SW480 (cell line): ENCODE measurements at regions not wholly inside any gene's neighbourhood (a gene's known extent, or its start where the extent isn't known, plus 50 kb on each side); places are given as distances from the start of the nearest gene placed in this dataset.
A peak's percentile ranks its signal among the peaks of the same experiment; 100 is the strongest.
"Not testable (repeated sequence)": the region's sequence is repeated elsewhere in the genome, so short reads cannot be mapped to it uniquely, and the experiment has no call there.

Experiments
- DNase-seq: peaks from one replicate; pipeline ENCODE4 v3.0.0-alpha.2; 2016; ENCODE audit warnings: low spot score

- DNase-seq = not testable (repeated sequence)
Observed at GRCh38 chr2:111533557-111534247, 350.3 kb downstream of the ANAPC1 start.

DNA sequence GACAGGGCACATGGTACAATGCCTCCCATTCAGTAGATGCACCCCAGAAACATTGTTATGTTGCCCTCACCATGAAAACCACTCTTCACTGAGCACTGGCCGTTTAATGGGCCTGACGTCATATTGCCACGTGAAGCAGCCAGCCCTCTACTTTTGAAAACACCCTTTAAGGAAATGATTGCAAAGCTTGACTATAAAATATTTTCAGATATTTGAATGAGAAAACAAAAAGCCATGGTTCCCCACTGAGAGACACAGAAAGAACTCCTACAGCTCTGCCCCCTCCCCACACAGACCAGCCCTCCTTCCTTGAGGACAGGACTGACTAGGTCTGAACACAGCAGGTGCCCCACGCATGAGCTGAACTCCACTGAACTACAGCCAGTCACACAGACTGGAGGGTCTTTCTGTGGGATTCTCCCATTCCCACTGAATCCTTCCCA lies 349.1 kb downstream of the ANAPC1 start:
- DNase-seq = peak; percentile 26

DNA sequence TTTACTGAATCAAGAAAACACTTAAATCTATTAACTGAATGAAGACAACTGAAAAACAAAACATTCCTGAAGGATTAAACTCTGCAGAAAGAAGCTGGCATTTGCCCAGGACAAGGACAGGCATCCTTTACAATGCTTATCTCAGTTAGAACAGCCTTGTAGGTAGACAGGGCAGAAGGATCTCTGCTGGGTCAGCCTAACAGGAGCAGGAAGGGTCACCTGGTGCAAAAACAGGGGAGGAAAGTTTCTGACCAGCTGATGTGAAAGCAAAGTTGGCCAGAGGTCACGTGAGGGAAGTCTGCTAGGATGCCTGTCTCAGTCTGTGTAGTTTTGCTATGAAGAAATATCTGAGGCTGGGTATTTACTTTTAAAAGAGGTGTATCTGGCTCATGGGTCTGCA lies 348.6 kb downstream of the ANAPC1 start:
- no peak for DNase-seq

DNA sequence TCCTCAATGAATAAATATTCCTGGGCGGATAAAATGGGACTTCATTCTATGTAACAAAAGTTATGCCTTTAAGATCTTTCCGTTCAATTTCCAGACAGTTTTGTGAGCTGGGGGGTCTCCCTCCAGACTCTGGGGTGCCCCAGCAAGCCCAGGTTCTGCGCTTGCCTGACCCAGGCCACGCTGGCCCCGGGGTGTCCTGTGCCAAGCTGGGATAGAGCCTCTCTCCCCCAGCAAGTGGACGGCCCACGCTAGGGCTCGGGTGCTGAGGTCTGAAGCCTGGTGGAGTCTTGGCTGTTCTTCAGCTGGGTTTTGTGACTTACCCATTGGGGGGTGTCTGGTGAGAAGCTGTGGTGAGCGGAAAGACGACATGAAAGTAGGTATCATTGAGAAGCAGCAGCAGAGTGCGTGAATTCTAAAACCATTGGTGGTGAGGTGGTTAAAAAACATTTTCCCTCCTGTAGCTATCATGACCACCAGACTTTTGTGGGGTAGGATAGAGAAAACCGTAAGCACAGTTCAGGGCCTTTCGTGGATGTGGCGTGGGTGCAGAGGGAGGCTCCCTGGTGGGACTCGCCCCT lies 346.8 kb downstream of the ANAPC1 start:
- no peak for DNase-seq

DNA sequence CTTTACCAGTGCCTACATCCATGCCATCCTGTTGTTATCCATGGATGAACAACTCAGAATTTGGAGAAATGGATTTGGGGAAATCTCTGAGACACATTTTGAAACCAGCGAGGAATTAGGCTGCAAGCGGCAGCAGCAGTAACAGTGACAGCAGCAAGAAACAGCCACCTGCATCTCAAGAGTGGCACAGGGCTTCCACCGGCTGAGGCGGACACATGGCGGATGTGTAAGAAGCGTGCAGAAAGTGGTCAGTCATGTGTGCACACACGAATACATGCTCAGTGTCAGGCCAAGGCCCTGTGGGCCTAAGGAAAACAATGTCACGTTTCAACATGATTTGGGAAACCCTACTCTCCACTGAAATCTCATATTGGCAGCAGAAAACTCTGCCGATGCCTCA lies 344.0 kb downstream of the ANAPC1 start:
- not testable (repeated sequence) for DNase-seq

DNA sequence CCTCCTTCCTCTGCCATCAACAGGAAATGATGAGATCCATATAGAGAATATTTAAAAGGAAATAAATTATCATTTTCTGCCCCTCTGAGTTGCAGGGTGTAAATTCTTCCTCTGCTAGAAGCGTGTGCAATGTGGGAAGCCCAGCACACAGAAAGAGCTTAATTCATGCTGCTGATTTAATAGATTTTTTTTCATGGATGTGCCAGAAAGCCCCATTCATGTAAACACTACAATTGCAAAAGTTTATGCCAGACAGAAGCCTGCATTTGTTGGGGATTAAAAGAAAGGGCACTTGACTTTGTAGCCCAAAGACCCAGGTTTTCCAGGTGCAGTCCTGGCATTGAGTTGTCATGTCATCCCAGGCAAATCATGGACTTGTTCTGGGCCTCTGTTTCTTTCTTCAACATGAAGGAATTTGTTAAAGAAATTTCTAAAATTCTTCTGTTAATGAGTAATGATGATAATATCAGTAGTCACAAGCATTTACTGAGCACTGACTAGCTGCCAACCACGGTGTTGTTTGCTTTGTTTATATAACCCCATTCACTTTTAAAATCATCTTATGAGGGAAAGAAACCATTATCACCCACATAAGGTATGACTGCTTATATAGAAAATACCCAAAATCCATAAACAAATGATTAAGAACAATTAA lies 341.7 kb downstream of the ANAPC1 start:
- not testable (repeated sequence) for DNase-seq

DNA sequence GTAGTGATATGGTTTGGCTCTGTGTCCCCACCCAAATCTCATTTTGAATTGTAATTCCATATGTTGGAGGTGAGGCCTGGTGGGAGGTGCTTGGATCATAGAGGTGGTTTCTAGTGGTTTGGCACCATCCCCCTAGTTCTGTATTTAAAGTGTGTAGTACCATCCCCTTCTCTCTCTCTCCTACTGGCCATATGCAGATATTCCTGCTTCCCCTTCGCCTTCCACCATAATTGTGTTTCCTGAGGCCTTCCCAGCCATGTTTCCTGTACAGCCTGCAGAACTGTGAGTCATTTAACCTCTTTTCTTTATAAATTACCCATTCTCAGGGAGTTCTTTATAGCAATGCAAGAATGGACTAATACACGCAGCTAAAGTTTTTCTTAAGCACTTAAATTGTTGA lies 340.0 kb downstream of the ANAPC1 start:
- not testable (repeated sequence) for DNase-seq

- DNase-seq = not testable (repeated sequence)
Observed at GRCh38 chr2:111545723-111546431, 338.1 kb downstream of the ANAPC1 start.

- not testable (repeated sequence) for DNase-seq
Observed at GRCh38 chr2:111546578-111546977, 337.4 kb downstream of the ANAPC1 start.

DNA sequence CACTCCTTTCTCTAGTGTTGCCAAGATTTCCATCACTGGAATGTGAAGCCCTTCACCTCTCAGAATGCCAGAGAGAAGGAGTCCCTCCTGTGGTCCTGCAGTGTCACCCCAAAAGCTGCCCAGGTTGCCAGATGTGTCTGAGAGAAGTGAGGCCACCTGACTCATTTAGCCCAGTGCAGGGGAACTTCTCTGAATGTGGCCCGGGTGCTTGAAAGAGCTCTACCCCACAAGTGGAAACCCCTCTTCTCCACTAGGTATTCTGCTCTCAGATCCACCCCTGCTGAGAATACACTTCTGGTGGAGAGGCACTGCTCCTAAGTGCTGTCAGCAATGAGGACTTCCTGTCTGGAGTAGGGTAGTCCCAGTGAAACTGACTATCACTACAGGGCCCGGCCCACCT lies 334.8 kb downstream of the ANAPC1 start:
- not testable (repeated sequence) for DNase-seq

- DNase-seq = not testable (repeated sequence)
Observed at GRCh38 chr2:111551428-111551827, 332.6 kb downstream of the ANAPC1 start.

- DNase-seq = not testable (repeated sequence)
Observed at GRCh38 chr2:111552625-111553024, 331.4 kb downstream of the ANAPC1 start.

DNA sequence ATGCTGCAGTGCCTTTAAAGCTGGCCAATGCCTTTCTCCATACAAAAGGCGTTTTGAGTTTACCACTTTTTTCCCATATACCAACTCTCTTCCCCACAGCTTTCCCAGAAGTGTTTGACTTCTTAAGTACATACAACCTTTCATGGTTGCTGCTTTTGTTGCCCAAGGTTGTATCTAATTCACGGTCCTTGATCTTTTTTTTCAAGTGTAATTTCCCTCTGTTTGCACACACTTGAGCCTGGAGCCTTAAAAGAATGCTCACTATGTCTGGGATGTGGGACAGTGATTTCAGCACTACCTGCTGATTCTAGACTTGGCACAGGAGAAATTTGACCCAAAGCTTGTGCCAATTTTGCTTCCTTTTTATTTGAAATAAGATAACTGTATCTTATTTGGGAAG lies 324.7 kb downstream of the ANAPC1 start:
- DNase-seq = not testable (repeated sequence)

GRCh38 chr2:111559814-111560213 lies 324.2 kb downstream of the ANAPC1 start:
- not testable (repeated sequence) for DNase-seq

DNA sequence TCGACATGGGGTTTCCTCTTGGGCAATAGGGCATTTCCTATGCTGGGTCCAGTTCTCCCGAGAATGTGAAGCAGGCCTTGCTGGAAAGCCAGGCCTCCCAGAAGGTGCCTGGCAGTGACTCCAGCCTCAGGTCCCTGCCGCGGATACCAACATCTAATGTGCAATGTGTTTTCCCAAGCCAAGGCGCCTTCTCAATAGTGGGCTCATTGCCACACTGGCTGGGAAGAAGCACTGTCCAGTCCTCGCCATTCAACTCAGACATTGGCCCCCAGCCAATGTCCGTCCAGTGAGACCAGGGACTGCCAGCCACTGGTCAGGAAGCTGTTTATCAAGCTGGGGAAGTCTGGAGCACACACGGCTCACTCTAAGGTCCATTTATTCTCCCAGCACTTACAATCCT lies 317.9 kb downstream of the ANAPC1 start:
- DNase-seq = not testable (repeated sequence)

- not testable (repeated sequence) for DNase-seq
Observed at GRCh38 chr2:111567233-111567632, 316.8 kb downstream of the ANAPC1 start.

GRCh38 chr2:111569356-111570199 lies 314.4 kb downstream of the ANAPC1 start:
- DNase-seq = not testable (repeated sequence)

GRCh38 chr2:111570300-111571114 lies 313.5 kb downstream of the ANAPC1 start:
- DNase-seq = peak; percentile 20

DNA sequence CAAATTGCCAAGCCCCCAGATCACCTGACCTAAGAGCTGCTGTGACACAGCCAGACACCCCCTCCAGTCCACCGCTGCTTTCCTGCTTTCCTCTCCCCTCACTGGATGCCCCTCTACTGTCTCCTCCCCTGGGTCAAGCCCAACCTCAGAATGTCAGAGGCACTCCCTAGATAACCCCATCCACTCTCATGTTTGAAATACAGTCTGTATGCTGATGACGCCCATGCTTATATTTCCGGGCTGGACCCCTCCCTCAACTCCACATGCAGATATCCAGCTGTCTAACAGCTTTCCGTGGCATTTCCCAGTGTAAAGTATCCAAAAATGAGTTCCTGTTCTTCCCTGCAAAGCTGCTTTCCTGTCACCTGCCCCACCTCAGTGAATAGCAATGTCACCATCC lies 309.2 kb downstream of the ANAPC1 start:
- DNase-seq = not testable (repeated sequence)

GRCh38 chr2:111577154-111577885 lies 306.7 kb downstream of the ANAPC1 start:
- not testable (repeated sequence) for DNase-seq
